ENCODE measurements at regions not wholly inside any gene's neighbourhood (a gene's known extent, or its start where the extent isn't known, plus 50 kb on each side); places are given as distances from the start of the nearest gene placed in this dataset.

DNA sequence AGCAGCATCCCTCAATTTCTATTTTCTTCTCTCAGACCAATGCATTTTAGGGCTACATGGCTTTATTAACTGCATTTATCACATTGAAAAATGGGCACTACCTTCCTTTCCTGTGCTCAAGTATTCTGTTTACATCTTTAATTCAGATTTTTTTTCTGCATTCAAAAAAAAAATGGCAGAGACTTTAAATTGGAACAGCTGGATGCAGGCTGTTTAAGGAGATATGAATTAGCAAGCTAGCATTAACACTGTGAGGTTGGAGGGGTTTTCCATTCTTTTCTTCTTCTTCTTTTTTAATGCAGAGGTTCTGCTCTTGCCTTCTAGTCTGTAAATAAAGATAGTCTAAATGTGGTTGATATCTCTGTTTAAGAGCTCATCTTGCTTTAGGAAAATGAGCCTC lies 242.9 kb upstream of the RBFOX1 start:
- DNase-seq: no peak

- DNase-seq: no peak
Measured at GRCh38 chr16:7088711-7089110, 243.9 kb upstream of the RBFOX1 start.

DNA sequence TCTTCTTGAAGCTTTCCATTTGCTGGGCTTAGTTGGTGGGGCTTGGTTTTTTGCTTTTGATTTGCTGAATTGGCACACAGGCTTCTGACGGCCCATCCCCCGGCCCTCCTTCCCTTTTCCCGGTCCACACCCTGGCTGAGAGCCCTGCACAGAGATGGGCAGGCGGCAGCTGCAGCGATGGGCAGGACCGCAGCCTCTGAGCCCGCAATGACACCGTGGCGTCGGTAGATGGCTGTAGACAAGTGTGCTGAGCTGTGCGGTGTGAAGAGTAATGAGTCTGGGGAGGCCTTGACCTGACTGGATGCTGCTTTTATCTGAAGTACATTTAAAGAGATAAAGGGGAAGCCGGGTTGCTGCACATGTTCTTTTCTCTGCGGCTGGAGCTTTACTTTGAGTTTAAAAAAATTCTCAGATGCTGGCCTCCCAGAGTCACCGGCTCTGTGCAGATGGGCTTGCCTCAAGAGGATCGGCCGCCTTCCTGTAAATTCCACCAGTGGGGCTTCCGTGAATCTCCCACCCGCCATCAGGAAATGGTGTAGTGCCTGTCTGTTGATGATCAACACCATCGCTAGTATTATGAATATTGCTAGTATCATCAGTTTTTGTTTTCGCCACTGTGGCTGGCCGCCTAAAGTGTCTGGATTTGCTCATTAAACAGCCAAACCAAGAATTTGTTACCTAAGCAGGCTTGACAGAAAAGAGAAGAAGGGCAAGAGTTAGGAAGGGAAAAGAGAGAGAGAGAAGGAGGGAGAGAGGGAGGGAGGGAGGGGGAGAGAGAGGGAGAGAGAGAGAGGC lies 245.6 kb upstream of the RBFOX1 start:
- no peak for DNase-seq

DNA sequence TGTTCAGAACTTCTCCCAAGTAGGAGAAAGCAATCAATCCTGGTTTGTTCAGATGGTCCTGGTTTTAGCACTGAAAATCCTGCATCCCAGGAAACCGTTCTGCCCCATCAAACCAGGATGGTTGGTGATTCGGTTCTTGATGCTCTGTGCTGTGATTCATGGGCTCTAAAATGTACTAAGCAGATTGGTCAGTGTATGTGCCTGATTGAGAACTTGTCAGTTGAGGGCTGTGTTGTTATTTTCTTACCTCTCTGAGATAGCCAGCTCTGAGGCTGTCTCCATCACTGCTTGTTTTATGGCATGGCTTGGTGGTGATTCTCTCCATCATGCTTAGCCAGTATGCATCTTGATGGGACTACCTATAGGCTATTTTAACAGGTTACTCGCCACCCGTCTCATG lies 246.9 kb upstream of the RBFOX1 start:
- no peak for DNase-seq

DNA sequence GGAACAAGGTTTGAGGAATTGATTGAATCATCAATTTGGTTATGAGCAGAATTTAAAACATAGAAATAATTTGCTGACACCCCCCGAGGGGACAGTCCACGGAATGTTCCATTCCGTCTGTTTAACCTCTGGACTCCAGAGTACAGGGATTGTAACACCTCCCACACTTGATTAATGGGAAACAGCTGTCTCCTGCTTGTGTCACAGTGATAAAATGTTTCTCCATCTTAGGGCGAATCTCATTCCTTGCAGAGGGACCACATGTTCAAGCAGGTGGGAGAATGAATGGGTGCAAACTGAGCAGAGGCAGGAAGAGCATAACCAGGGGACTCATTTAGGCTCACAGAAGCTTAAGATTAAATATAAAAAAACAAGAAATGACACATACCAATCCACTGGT lies 249.5 kb upstream of the RBFOX1 start:
- DNase-seq: no peak

DNA sequence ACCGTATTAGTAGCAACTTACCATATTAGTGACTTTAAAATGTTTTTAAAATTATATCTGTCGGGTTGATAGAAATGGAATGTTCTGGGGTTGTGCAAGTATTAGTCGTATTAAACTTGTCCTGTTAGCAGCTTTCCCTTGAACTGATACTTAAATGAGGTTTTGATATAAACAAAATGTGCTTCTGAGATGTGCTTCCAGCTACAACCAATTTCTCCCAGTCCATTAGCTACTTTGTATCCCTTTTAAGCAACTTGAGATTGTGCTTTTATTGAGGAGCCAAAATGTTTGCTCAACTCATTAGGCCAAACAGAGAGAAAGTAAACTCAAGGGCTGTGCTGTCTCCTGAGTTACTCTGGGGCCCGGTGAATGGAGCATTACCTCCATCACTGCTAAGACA lies 255.0 kb upstream of the RBFOX1 start:
- no peak for DNase-seq

- no peak for DNase-seq
Measured at GRCh38 chr16:7074715-7075114, 257.9 kb upstream of the RBFOX1 start.

GRCh38 chr16:7057458-7057857 lies 275.2 kb upstream of the RBFOX1 start:
- no peak for DNase-seq

DNA sequence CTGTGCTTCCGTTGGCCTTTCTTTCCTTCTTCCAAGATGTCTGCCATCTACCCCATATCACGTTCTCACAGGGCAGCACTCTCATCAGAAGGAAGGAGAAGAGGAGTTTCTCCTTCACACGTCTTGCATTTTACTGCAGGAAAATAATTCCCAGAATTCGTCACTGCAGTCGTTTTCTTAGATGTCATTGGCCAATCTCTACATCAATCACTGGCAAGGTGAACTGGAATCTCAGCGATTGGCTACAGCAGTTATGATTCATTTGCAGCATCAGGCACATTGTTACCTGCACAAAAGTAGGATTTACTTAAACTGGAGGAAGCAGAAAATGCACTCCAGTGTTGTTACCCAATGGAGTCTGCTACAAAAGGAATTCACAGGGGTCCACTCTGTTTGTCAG lies 277.2 kb upstream of the RBFOX1 start:
- no peak for DNase-seq

DNA sequence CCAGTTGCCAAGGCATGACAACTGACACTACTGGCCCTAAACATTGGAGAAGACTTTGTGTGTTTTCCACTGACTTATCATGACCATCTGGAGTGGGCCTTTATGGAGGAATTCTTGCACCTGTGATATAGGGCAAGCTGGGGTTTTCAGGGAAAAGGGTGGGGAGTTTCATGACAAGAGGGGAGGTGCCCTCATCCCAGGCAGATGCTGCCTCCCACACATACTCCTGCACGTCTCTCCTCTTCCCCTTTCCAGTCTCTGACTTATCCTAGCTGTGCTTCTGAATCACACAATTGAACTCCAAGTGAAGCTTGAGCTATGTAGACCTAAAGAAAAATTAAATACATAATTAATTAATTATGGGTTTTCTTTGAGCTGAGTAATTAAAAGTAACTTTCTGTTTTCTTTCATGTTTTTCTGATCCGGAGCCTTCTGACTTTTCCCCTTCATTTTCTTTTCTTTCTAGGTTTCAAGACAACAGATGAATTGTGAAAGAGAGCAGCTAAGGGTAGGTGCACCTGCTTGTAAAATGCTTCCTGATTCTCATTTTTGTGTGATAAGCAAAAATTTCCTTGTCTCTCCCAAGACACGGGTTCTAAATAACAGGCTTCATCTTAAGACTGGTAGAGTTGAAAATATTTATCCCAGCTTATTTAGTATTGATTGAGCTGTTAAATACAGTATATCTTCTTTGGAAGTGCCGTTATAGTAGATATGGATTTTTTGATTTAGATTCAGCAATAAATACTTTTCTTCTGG lies 280.9 kb upstream of the RBFOX1 start:
- no peak for DNase-seq

DNA sequence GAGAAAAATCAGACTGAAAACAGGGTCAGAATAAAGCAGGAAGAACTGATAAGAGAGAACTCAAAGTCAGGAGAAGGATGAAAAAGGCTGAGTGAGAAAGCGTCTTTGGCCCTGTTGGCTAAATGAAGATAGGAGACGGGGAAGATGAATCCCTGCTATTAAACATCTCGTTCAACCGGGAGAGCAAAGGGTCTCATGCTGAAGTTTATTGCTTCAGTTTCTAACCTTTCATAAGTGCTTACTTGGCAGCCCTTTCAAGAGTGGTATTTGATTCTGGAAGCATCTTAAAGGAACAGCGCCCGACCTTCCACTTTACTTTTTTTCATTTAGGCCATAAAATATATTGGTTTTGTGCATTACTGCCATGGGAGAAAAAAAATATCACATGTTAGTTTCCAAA lies 288.3 kb upstream of the RBFOX1 start:
- DNase-seq: no peak

- DNase-seq: no peak
Measured at GRCh38 chr16:7038475-7038874, 294.2 kb upstream of the RBFOX1 start.

DNA sequence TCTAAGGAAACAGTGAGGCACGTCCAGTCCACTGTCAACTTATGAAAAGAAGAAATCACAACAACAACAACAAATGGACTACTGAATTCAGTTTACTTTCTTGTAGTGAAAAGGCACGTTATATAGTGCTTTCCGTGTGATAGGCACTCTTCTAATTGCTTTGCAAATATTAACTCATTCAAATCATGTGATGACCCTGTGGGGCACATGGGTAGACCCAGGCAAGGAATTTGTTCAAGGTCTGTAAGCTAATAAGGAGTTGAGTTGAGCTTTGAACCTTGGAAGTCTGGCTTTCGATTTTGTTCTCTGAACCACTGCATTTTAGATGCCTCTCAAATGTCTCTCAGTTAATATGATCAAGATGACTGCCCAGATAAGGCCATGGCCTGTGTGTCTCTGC lies 295.1 kb upstream of the RBFOX1 start:
- DNase-seq: no peak

DNA sequence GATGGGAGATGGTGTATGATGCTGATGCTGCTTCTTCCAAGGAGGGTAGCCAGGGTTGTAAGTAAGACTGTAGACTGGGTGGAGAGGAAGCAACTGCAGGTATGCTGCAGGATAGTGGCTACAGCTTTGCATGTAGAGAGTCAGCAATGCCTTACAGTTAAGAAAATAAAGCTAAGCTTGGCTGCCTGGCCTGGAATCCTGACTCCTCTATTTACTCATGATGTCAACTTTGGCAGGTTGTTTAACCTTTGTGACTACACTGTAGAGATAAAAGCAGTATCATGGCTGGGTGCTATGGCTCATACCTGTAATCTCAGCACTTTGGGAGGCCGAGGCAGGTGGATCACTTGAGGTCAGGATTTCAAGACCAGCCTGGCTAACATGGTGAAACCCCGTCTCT lies 301.6 kb upstream of the RBFOX1 start:
- no peak for DNase-seq

GRCh38 chr16:7027401-7027800 lies 305.2 kb upstream of the RBFOX1 start:
- DNase-seq: no peak

DNA sequence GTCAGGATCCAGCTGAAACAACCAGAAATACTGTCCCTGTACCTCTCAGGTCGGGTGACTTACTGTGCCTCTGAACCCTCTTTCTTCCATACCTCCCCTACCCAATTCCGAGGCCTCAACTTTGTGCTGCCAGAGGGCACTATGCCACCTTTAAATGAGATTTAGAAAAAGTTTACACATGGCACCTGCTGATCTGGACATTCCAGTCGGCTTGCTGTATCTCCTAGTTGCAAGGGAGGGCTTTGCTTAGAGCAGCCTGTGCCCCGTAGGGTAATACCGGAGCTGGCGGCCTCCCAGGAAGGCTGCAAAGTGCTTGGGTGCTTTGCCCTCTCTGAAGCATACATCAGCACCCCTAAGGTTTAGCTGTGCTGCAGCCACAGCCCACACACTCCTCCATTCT lies 306.0 kb upstream of the RBFOX1 start:
- no peak for DNase-seq

DNA sequence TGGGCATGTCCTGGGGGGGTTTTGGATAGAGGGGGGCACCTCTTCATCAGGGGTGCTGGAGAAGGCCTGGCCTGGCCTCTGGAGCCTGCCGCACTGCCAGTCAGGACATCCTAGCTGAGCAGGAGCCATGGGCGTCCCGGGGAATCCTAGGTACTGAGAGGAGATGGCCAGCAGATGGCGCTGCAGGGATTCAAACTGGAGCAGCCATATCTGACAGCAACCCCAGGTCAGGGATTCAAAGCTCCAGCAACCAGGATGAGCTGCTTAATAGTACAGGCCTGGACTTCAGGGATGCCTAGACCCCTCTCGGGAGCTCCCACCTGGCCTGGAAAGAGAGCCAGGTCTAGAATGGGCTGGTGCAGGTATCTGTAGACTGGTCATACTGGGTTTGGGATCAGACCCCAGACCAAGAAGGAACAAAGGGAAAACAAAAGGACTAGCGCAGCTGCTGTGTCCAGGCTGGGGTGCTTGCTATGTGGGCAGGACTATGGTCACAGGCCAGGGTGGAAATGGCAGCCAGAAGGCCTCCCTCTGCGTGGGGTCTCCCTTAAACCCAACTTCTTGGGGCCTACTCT lies 306.9 kb upstream of the RBFOX1 start:
- no peak for DNase-seq

DNA sequence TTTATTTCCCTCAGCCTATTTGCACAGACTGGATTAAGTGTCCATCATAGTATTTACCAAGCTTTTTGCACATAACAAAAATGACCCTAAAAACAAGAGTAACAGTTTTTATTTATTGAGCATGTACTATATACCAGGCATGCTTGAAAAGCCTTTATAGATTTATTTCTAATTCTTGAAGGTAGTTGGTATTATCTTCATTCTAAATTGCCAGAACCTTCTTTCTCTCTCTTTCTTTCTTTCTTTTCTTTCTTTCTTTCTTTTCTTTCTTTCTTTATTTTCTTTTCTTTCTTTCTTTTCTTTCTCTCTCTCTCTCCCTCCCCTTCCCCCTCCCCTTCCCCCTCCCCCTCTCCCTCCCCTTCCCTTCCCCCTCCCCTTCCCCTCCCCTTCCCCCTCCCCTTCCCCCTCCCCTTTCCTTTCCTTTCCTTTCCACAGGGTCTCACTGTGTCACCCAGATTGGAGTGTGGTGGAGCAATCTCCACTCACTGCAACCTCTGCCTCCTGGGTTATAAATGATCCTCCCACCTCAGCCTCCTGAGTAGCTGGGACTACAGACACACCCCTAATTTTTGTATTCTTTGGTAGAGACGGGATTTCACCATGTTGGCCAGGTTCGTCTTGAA lies 310.9 kb upstream of the RBFOX1 start:
- no peak for DNase-seq

GRCh38 chr16:7017006-7017662 lies 315.5 kb upstream of the RBFOX1 start:
- no peak for DNase-seq

GRCh38 chr16:7014756-7015155 lies 317.9 kb upstream of the RBFOX1 start:
- DNase-seq: no peak

DNA sequence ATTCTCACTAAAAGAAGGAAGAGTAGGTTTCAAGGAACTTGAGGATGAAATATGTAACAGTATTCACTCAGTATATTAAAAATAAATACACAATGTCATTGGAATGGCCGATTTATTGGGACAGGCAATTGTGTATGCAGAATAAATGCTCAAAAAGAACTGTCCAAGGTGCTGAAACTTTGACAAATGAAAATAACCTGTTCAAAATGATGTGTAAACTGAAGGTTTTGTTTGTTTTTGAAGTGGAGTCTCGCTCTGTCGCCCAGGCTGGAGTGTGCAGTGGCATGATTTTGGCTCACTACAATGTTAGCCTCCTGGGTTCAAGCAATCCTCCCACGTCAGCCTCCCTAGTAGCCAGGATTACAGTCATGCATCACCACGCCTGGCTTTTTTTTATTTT lies 318.7 kb upstream of the RBFOX1 start:
- no peak for DNase-seq

DNA sequence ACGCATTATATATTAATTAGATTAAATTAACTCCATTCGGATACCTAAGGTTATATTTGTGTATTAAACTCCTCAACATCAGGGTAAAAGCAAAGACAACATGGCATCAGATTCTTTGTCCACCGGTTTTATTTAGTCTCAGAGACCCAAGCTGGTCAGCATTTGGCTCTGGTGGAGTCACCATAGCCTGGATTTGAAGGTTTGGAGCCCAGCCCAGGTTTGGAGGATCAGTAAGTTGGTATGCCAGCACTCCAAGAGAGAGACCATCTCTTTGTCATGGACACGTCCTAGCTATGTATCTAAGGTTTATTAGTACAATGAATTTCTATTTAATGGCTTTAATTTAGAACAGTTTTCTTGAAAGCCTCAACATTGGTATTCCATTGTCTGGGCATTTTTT lies 328.4 kb upstream of the RBFOX1 start:
- DNase-seq: no peak

DNA sequence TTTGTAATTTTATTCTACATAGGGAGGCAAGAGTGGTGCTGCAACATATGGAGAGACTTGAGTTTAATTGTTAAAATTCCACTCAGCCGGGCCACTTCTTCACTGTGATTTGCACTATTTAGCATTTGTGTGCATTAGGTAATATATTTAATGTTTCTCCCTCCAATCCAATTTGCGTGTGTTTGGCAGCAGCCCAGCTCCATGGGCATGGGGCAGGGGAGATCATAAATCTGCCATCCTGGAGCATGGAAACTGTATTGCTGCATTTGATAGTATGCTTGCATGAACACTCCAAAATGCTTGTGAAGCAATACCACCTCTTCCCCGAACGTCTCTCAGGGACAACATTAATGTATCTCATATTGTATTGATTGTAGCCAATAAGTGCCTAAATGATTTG lies 339.1 kb upstream of the RBFOX1 start:
- DNase-seq: no peak

Data from activated CD4-positive, alpha-beta T cell treated with anti-CD3 and anti-CD28 coated beads, Interleukin-2, amount 50 U/mL, for 4 hours (primary cell).